HEK293 (cell line): ENCODE measurements at regions not wholly inside any gene's neighbourhood (a gene's known extent, or its start where the extent isn't known, plus 50 kb on each side); places are given as distances from the start of the nearest gene placed in this dataset.
A peak's percentile ranks its signal among the peaks of the same experiment; 100 is the strongest.

Experiments
- CTCF ChIA-PET: fragments of 350-600 bp; formaldehyde crosslinking; extraction: SDS; loops from one replicate; lab custom pipeline; 2021; ENCODE audit warnings: antibody characterized with exemption; lab: Yijun Ruan, JAX
- POLR2A ChIA-PET: fragments of 300-600 bp; formaldehyde crosslinking; extraction: SDS; loops from one replicate; lab custom pipeline; 2020; ENCODE audit warnings: antibody characterized with exemption, inconsistent platforms; lab: Yijun Ruan, JAX
- H3K27ac ChIP-seq: fragments of 200-500 bp; sonication (Bioruptor generic); 2 replicates; pipeline ENCODE4 v1.5.1; 2014; ENCODE audit warnings: low read depth, low read length, control low read depth, inconsistent platforms; ENCODE audit errors: extremely low read depth
- H3K36me3 ChIP-seq, 2 experiments: fragments of 200-500 bp in 1 of 2; sonication (Bioruptor generic) in 1 of 2; 1 replicate in 1 of 2; 2 replicates in 1 of 2; pipeline ENCODE4 v1.5.1; 2014 to 2017; ENCODE audit warnings: inconsistent platforms in 2 of 2, low read length in 2 of 2; ENCODE audit not compliant: control insufficient read depth in 2 of 2, insufficient read depth in 1 of 2
- H3K4me1 ChIP-seq: fragments of 200-500 bp; sonication (Bioruptor generic); 2 replicates; pipeline ENCODE4 v1.5.1; 2014; ENCODE audit warnings: mild to moderate bottlenecking, low read length, inconsistent platforms; ENCODE audit not compliant: control insufficient read depth, insufficient read depth
- H3K4me3 ChIP-seq: 2 replicates; pipeline ENCODE4 v1.5.1; 2011; ENCODE audit warnings: low read depth, mild to moderate bottlenecking, control low read depth, low read length, moderate library complexity
- H3K9me3 ChIP-seq: fragments of 200-500 bp; sonication (Bioruptor generic); 2 replicates; pipeline ENCODE4 v1.5.1; 2014; ENCODE audit warnings: low read depth, low read length, inconsistent platforms; ENCODE audit not compliant: control insufficient read depth, insufficient read depth
- BCL11B ChIP-seq: fragments of 450-650 bp; formaldehyde crosslinking; IDR thresholded peaks from 2 replicates; pipeline ENCODE4 v1.5.1; 2016; ENCODE audit warnings: low read depth, missing biosample characterization, missing genetic modification characterization
- PBX3 ChIP-seq: sonication (generic); formaldehyde crosslinking; IDR thresholded peaks from 2 replicates; pipeline ENCODE4 v1.8.1; 2022; ENCODE audit warnings: mild to moderate bottlenecking, moderate library complexity, missing genetic modification reagents
- PRDM6 ChIP-seq: fragments of 450-650 bp; formaldehyde crosslinking; IDR thresholded peaks from 2 replicates; pipeline ENCODE4 v1.5.1; 2017; ENCODE audit warnings: missing biosample characterization, missing genetic modification characterization
- SP3 ChIP-seq: fragments of 450-650 bp; formaldehyde crosslinking; IDR thresholded peaks from 2 replicates; pipeline ENCODE4 v1.5.1; 2016; ENCODE audit warnings: missing biosample characterization, missing genetic modification characterization
- SP7 ChIP-seq: fragments of 450-650 bp; formaldehyde crosslinking; IDR thresholded peaks from 2 replicates; pipeline ENCODE4 v1.5.1; 2016; ENCODE audit warnings: missing biosample characterization, missing genetic modification characterization
- ZBTB7A ChIP-seq: fragments of 450-650 bp; formaldehyde crosslinking; IDR thresholded peaks from 2 replicates; pipeline ENCODE4 v1.5.1; 2016; ENCODE audit warnings: low read depth, missing biosample characterization, missing genetic modification characterization
- ZNF24 ChIP-seq: fragments of 450-650 bp; formaldehyde crosslinking; IDR thresholded peaks from 2 replicates; pipeline ENCODE4 v1.5.1; 2016; ENCODE audit warnings: missing biosample characterization, missing genetic modification characterization
- ZNF426 ChIP-seq: fragments of 450-650 bp; formaldehyde crosslinking; IDR thresholded peaks from 2 replicates; pipeline ENCODE4 v1.5.1; 2017; ENCODE audit warnings: missing biosample characterization, missing genetic modification characterization, mild to moderate bottlenecking, inconsistent platforms, moderate library complexity
- ZNF449 ChIP-seq: fragments of 450-650 bp; formaldehyde crosslinking; IDR thresholded peaks from 2 replicates; pipeline ENCODE4 v1.5.1; 2017; ENCODE audit warnings: missing biosample characterization, mild to moderate bottlenecking, missing genetic modification characterization, moderate library complexity
- ZNF530 ChIP-seq: fragments of 450-650 bp; formaldehyde crosslinking; IDR thresholded peaks from 2 replicates; pipeline ENCODE4 v1.5.1; 2016; ENCODE audit warnings: low read depth, missing biosample characterization, missing genetic modification characterization
- ZNF639 ChIP-seq: fragments of 450-650 bp; formaldehyde crosslinking; IDR thresholded peaks from 2 replicates; pipeline ENCODE4 v1.5.1; 2016; ENCODE audit warnings: missing biosample characterization, missing genetic modification characterization
- ZNF654 ChIP-seq: fragments of 450-650 bp; formaldehyde crosslinking; IDR thresholded peaks from 2 replicates; pipeline ENCODE4 v1.5.1; 2016; ENCODE audit warnings: low read depth, missing biosample characterization, missing genetic modification characterization
- ZNF658 ChIP-seq: fragments of 450-650 bp; formaldehyde crosslinking; IDR thresholded peaks from 2 replicates; pipeline ENCODE4; 2016; ENCODE audit warnings: missing biosample characterization, missing genetic modification characterization
- ZNF692 ChIP-seq: fragments of 450-650 bp; formaldehyde crosslinking; IDR thresholded peaks from 2 replicates; pipeline ENCODE4 v1.5.1; 2016; ENCODE audit warnings: missing biosample characterization, missing genetic modification characterization
- ZNF785 ChIP-seq: fragments of 450-650 bp; formaldehyde crosslinking; IDR thresholded peaks from 2 replicates; pipeline ENCODE4 v1.5.1; 2016; ENCODE audit warnings: missing biosample characterization, missing genetic modification characterization

- TF ChIP-seq ZNF530 (tag by site-specific recombination) (no peak), ZNF658 (tag by site-specific recombination) (no peak), ZNF24 (tag by site-specific recombination) (no peak), ZNF785 (tag by site-specific recombination) (no peak), PRDM6 (tag by site-specific recombination) (no peak), ZNF639 (tag by site-specific recombination) (no peak), ZBTB7A (tag by site-specific recombination) (no peak), ZNF692 (tag by site-specific recombination) (no peak), ZNF426 (tag by site-specific recombination) (no peak), PBX3 (CRISPR knock-in tag) (no peak)
These were observed 145.3 kb upstream of the DCN start (continued) for GRCh38 chr12:91327889-91328288.

- H3K27ac ChIP-seq, result no peak overlapping the region
- H3K9me3 ChIP-seq, result no peaks in the 10 kb centered on the region
- ChIA-PET POLR2A (no interaction called here), CTCF (interaction anchor here (0.5 to 4.4 kb wide), 14 partner anchors 8 to 382 kb away, joined by 3 to 21 read pairs (median 4); no protein-coding TSS in a partner anchor)
- no peak for TF ChIP-seq BCL11B (tag by site-specific recombination)
- TF ChIP-seq SP7, result no peak
- no peak overlapping the region for H3K4me3 ChIP-seq
- H3K36me3 ChIP-seq, result no peaks in the 10 kb centered on the region
- H3K4me1 ChIP-seq, result no peaks in the 10 kb centered on the region
These were observed 144.5 kb upstream of the DCN start for GRCh38 chr12:91327131-91327530.

GRCh38 chr12:91326058-91327027 lies 143.7 kb upstream of the DCN start:
- POLR2A ChIA-PET, result no interaction called here
- TF ChIP-seq ZNF449 (tag by site-specific recombination) (no peak), ZNF654 (tag by site-specific recombination) (peak; percentile 45), SP3 (tag by site-specific recombination) (no peak)
- Histone ChIP-seq H3K36me3 (no peaks in the 10 kb centered on the region), H3K9me3 (no peaks in the 10 kb centered on the region), H3K27ac (no peak overlapping the region), H3K4me3 (no peak overlapping the region), H3K4me1 (no peaks in the 10 kb centered on the region)
- CTCF ChIA-PET, result interaction anchor here (0.5 to 4.4 kb wide), 23 partner anchors 9 to 455 kb away, joined by 3 to 21 read pairs (median 4); no protein-coding TSS in a partner anchor
